ENCODE measurements at regions not wholly inside any gene's neighbourhood (a gene's known extent, or its start where the extent isn't known, plus 50 kb on each side); places are given as distances from the start of the nearest gene placed in this dataset.
"Not testable (repeated sequence)": the region's sequence is repeated elsewhere in the genome, so short reads cannot be mapped to it uniquely, and the experiment has no call there.

DNA sequence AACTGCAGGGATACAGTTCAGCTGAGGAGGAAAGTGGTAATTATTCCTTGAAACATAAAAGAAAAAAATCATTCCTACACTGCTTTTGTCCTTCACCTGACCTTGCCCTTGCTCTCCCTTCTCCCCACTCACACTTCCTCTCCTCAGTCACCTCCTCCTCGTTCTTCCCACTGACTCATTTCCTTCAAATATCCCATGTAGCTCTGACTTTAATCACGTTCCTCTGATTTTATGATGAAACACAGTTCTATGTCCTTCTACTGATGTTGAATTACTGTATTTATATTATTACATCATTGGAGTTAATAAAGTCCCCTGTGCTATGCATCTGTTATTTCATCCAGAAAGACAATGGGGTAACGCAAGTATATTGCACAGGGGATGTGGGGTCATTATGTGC, 575.6 kb downstream of the POM121L12 start:
- TF ChIP-seq TOX (CRISPR knock-in tag; IDR thresholded peaks at IDR 0.05; ENCODE audit: borderline replicate concordance) = no peak
- no peak for TF ChIP-seq ESRRG (CRISPR knock-in tag; IDR thresholded peaks at IDR 0.05)
- ATAC-seq = no peak

DNA sequence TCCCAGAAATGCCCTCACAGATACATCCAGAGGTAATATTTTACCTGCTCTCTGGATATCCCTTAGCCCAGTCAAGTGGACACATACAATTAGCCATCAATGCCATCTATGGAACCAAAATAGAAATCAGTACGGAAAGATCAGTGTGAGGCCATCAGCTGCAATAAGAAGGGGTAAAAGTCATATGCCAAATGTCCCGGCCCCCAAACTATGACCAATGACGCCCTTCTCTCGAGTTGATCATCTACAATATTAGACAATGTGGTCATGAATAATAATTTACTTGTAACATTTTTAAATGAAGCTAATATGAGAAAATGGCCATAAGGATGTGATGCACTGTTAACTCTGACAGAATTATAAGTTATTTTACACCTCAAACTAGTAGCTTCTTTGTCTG, 588.9 kb downstream of the POM121L12 start:
- TF ChIP-seq, protein P1, sequence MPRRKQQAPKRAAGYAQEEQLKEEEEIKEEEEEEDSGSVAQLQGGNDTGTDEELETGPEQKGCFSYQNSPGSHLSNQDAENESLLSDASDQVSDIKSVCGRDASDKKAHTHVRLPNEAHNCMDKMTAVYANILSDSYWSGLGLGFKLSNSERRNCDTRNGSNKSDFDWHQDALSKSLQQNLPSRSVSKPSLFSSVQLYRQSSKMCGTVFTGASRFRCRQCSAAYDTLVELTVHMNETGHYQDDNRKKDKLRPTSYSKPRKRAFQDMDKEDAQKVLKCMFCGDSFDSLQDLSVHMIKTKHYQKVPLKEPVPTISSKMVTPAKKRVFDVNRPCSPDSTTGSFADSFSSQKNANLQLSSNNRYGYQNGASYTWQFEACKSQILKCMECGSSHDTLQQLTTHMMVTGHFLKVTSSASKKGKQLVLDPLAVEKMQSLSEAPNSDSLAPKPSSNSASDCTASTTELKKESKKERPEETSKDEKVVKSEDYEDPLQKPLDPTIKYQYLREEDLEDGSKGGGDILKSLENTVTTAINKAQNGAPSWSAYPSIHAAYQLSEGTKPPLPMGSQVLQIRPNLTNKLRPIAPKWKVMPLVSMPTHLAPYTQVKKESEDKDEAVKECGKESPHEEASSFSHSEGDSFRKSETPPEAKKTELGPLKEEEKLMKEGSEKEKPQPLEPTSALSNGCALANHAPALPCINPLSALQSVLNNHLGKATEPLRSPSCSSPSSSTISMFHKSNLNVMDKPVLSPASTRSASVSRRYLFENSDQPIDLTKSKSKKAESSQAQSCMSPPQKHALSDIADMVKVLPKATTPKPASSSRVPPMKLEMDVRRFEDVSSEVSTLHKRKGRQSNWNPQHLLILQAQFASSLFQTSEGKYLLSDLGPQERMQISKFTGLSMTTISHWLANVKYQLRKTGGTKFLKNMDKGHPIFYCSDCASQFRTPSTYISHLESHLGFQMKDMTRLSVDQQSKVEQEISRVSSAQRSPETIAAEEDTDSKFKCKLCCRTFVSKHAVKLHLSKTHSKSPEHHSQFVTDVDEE (CRISPR knock-in tag; IDR thresholded peaks at IDR 0.05) = no peak
- TF ChIP-seq TOX (CRISPR knock-in tag; IDR thresholded peaks at IDR 0.05; ENCODE audit: borderline replicate concordance) (no peak), ZNF8 (CRISPR knock-in tag; IDR thresholded peaks at IDR 0.05) (no peak), PPARA (CRISPR knock-in tag; IDR thresholded peaks at IDR 0.05; ENCODE audit: borderline replicate concordance) (no peak), CSDC2 (CRISPR knock-in tag; IDR thresholded peaks at IDR 0.05) (no peak), TCF4 (CRISPR knock-in tag; IDR thresholded peaks at IDR 0.05; ENCODE audit: borderline replicate concordance) (no peak), ISL1 (CRISPR knock-in tag; IDR thresholded peaks at IDR 0.05) (no peak), SNAI2 (CRISPR knock-in tag; IDR thresholded peaks at IDR 0.05) (no peak), ZFP3 (CRISPR knock-in tag; IDR thresholded peaks at IDR 0.05) (no peak), ESRRG (CRISPR knock-in tag; IDR thresholded peaks at IDR 0.05) (no peak), ZFP30 (CRISPR knock-in tag; IDR thresholded peaks at IDR 0.05) (no peak), ZC3H10 (CRISPR knock-in tag; IDR thresholded peaks at IDR 0.05) (no peak), OSR1 (CRISPR knock-in tag; IDR thresholded peaks at IDR 0.05) (no peak)
- TF ChIP-seq, protein P2, sequence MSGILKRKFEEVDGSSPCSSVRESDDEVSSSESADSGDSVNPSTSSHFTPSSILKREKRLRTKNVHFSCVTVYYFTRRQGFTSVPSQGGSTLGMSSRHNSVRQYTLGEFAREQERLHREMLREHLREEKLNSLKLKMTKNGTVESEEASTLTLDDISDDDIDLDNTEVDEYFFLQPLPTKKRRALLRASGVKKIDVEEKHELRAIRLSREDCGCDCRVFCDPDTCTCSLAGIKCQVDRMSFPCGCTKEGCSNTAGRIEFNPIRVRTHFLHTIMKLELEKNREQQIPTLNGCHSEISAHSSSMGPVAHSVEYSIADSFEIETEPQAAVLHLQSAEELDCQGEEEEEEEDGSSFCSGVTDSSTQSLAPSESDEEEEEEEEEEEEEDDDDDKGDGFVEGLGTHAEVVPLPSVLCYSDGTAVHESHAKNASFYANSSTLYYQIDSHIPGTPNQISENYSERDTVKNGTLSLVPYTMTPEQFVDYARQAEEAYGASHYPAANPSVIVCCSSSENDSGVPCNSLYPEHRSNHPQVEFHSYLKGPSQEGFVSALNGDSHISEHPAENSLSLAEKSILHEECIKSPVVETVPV (CRISPR knock-in tag; IDR thresholded peaks at IDR 0.05) = no peak
- TF ChIP-seq, protein P3, sequence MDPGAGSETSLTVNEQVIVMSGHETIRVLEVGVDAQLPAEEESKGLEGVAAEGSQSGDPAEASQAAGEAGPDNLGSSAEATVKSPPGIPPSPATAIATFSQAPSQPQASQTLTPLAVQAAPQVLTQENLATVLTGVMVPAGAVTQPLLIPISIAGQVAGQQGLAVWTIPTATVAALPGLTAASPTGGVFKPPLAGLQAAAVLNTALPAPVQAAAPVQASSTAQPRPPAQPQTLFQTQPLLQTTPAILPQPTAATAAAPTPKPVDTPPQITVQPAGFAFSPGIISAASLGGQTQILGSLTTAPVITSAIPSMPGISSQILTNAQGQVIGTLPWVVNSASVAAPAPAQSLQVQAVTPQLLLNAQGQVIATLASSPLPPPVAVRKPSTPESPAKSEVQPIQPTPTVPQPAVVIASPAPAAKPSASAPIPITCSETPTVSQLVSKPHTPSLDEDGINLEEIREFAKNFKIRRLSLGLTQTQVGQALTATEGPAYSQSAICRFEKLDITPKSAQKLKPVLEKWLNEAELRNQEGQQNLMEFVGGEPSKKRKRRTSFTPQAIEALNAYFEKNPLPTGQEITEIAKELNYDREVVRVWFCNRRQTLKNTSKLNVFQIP (CRISPR knock-in tag; IDR thresholded peaks at IDR 0.05; ENCODE audit: borderline replicate concordance, low read depth) = no peak
- ATAC-seq = no peak

DNA sequence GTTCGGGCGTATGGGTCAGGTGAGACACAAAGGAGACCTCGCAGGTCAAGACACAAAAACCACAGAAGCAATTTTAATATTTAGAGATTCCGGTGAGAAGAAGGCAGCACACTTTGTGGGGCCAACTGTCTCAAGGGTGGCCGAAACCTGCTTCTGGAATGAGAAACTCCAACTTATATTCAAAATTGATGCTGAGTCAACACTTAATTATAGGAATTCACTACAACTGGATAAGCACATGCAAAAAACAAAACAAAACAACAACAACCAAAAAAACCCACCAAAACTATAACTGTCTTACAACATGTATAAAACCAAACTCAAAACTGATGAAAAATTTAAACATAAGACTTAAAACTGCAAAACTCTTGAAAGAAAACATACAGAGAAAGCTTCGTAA, 593.3 kb downstream of the POM121L12 start:
- no peak for ATAC-seq
- TF ChIP-seq, protein P3 (CRISPR knock-in tag; IDR thresholded peaks at IDR 0.05; ENCODE audit: borderline replicate concordance, low read depth) = no peak
- no peak for TF ChIP-seq CSDC2 (CRISPR knock-in tag; IDR thresholded peaks at IDR 0.05)

DNA sequence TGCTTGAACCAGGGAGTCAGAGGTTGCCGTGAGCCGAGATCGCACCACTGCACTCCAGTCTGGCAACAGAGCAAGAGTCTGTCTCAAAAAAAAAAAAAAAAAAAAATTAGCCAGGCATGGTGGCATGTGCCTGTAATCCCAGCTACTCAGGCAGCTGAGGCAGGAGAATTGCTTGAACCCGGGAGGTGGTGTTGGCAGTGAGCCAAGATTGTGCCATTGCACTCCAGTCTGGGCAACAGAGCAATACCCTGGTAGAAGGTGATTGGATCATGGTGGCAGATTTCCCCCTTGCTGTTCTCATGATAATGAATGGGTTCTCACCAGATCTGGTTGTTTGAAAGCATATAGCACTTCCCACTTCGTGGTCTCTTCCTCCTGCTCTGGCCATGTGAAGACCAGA, 599.8 kb downstream of the POM121L12 start:
- not testable (repeated sequence) for ATAC-seq

DNA sequence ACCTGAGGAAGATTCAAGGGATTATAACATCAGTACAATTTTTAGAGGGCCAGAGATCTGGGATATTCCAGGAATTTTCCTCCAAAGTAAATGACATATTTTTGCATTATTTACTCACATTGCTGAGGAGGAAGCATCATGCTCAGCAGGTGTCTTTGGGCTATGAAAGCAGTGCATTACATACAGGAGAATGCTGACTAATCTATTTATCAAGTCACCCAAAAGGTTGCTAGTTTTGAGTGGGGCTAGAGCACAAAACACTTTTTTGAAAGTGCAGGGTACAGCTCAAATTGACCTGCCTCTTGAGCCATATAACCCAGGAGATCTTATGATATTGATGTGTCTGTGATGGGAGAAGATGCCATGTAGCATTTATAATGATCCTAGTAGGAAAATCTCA, 603.1 kb downstream of the POM121L12 start:
- no peak for ATAC-seq
- TF ChIP-seq ZFP30 (CRISPR knock-in tag; IDR thresholded peaks at IDR 0.05) = no peak
- no peak for TF ChIP-seq ISL1 (CRISPR knock-in tag; IDR thresholded peaks at IDR 0.05)
- TF ChIP-seq OSR1 (CRISPR knock-in tag; IDR thresholded peaks at IDR 0.05) = no peak
- TF ChIP-seq BACH2 (CRISPR knock-in tag; IDR thresholded peaks at IDR 0.05; ENCODE audit: borderline replicate concordance) = no peak
- TF ChIP-seq, protein P1 (CRISPR knock-in tag; IDR thresholded peaks at IDR 0.05) = no peak
- TF ChIP-seq, protein P2 (CRISPR knock-in tag; IDR thresholded peaks at IDR 0.05) = no peak
